ENCODE measurements at regions not wholly inside any gene's neighbourhood (a gene's known extent, or its start where the extent isn't known, plus 50 kb on each side); places are given as distances from the start of the nearest gene placed in this dataset.

GRCh38 chr20:11394145-11394833, 523.4 kb upstream of the BTBD3 start:
- no peak overlapping the region for H3K4me3 ChIP-seq (ENCODE audit: low read length in 3 of 3)
- no peaks in the 10 kb centered on the region for H3K9me3 ChIP-seq (ENCODE audit: control insufficient read depth in 3 of 3, low read length in 3 of 3)
- no peaks in the 10 kb centered on the region for H3K27me3 ChIP-seq (ENCODE audit: control insufficient read depth in 3 of 3, insufficient read depth in 3 of 3, low read length in 3 of 3)
- no peaks in the 10 kb centered on the region for H3K36me3 ChIP-seq (ENCODE audit: control insufficient read depth in 3 of 3, insufficient read depth in 3 of 3, low read length in 3 of 3)
- no peak overlapping the region for H3K27ac ChIP-seq (ENCODE audit: low read depth, low read length)
- H3K4me1 ChIP-seq (ENCODE audit: control insufficient read depth in 3 of 3, insufficient read depth in 3 of 3, low read length in 3 of 3): no peaks in the 10 kb centered on the region
- H3K9ac ChIP-seq (ENCODE audit: low read depth in 1 of 3, low read length in 3 of 3): no peak overlapping the region

GRCh38 chr20:11395581-11395980, 522.1 kb upstream of the BTBD3 start:
- Histone ChIP-seq H3K27ac (ENCODE audit: low read depth, low read length) (no peak overlapping the region), H3K27me3 (ENCODE audit: control insufficient read depth in 3 of 3, insufficient read depth in 3 of 3, low read length in 3 of 3) (no peaks in the 10 kb centered on the region), H3K9me3 (ENCODE audit: control insufficient read depth in 3 of 3, low read length in 3 of 3) (no peaks in the 10 kb centered on the region), H3K4me1 (ENCODE audit: control insufficient read depth in 3 of 3, insufficient read depth in 3 of 3, low read length in 3 of 3) (no peaks in the 10 kb centered on the region), H3K4me3 (ENCODE audit: low read length in 3 of 3) (no peak overlapping the region), H3K36me3 (ENCODE audit: control insufficient read depth in 3 of 3, insufficient read depth in 3 of 3, low read length in 3 of 3) (no peaks in the 10 kb centered on the region), H3K9ac (ENCODE audit: low read depth in 1 of 3, low read length in 3 of 3) (no peak overlapping the region)

- no peak overlapping the region for H3K27ac ChIP-seq (ENCODE audit: low read depth, low read length)
- peaks cover 0 to 2% (median 0%) of the 10 kb centered on the region in 3 donors for H3K4me1 ChIP-seq (ENCODE audit: control insufficient read depth in 3 of 3, insufficient read depth in 3 of 3, low read length in 3 of 3)
- H3K27me3 ChIP-seq (ENCODE audit: control insufficient read depth in 3 of 3, insufficient read depth in 3 of 3, low read length in 3 of 3): no peaks in the 10 kb centered on the region
- no peaks in the 10 kb centered on the region for H3K36me3 ChIP-seq (ENCODE audit: control insufficient read depth in 3 of 3, insufficient read depth in 3 of 3, low read length in 3 of 3)
- H3K9me3 ChIP-seq (ENCODE audit: control insufficient read depth in 3 of 3, low read length in 3 of 3): no peaks in the 10 kb centered on the region
- no peak overlapping the region for H3K9ac ChIP-seq (ENCODE audit: low read depth in 1 of 3, low read length in 3 of 3)
- no peak overlapping the region for H3K4me3 ChIP-seq (ENCODE audit: low read length in 3 of 3)
These were observed 515.7 kb upstream of the BTBD3 start for GRCh38 chr20:11401988-11402387.

GRCh38 chr20:11403711-11404110, 514.0 kb upstream of the BTBD3 start:
- H3K27me3 ChIP-seq (ENCODE audit: control insufficient read depth in 3 of 3, insufficient read depth in 3 of 3, low read length in 3 of 3): no peaks in the 10 kb centered on the region
- H3K36me3 ChIP-seq (ENCODE audit: control insufficient read depth in 3 of 3, insufficient read depth in 3 of 3, low read length in 3 of 3): no peaks in the 10 kb centered on the region
- no peaks in the 10 kb centered on the region for H3K9me3 ChIP-seq (ENCODE audit: control insufficient read depth in 3 of 3, low read length in 3 of 3)
- H3K27ac ChIP-seq (ENCODE audit: low read depth, low read length): no peak overlapping the region
- H3K4me3 ChIP-seq (ENCODE audit: low read length in 3 of 3): no peak overlapping the region
- peaks cover 0 to 2% (median 0%) of the 10 kb centered on the region in 3 donors for H3K4me1 ChIP-seq (ENCODE audit: control insufficient read depth in 3 of 3, insufficient read depth in 3 of 3, low read length in 3 of 3)
- H3K9ac ChIP-seq (ENCODE audit: low read depth in 1 of 3, low read length in 3 of 3): no peak overlapping the region

GRCh38 chr20:11406877-11407276, 510.8 kb upstream of the BTBD3 start:
- peaks cover 0 to 2% (median 0%) of the 10 kb centered on the region in 3 donors for H3K4me1 ChIP-seq (ENCODE audit: control insufficient read depth in 3 of 3, insufficient read depth in 3 of 3, low read length in 3 of 3)
- no peak overlapping the region for H3K4me3 ChIP-seq (ENCODE audit: low read length in 3 of 3)
- H3K9ac ChIP-seq (ENCODE audit: low read depth in 1 of 3, low read length in 3 of 3): no peak overlapping the region
- H3K36me3 ChIP-seq (ENCODE audit: control insufficient read depth in 3 of 3, insufficient read depth in 3 of 3, low read length in 3 of 3): no peaks in the 10 kb centered on the region
- H3K9me3 ChIP-seq (ENCODE audit: control insufficient read depth in 3 of 3, low read length in 3 of 3): no peaks in the 10 kb centered on the region
- no peak overlapping the region for H3K27ac ChIP-seq (ENCODE audit: low read depth, low read length)
- no peaks in the 10 kb centered on the region for H3K27me3 ChIP-seq (ENCODE audit: control insufficient read depth in 3 of 3, insufficient read depth in 3 of 3, low read length in 3 of 3)

GRCh38 chr20:11409561-11409960, 508.1 kb upstream of the BTBD3 start:
- H3K27me3 ChIP-seq (ENCODE audit: control insufficient read depth in 3 of 3, insufficient read depth in 3 of 3, low read length in 3 of 3): no peaks in the 10 kb centered on the region
- no peak overlapping the region for H3K27ac ChIP-seq (ENCODE audit: low read depth, low read length)
- H3K36me3 ChIP-seq (ENCODE audit: control insufficient read depth in 3 of 3, insufficient read depth in 3 of 3, low read length in 3 of 3): no peaks in the 10 kb centered on the region
- no peaks in the 10 kb centered on the region for H3K4me1 ChIP-seq (ENCODE audit: control insufficient read depth in 3 of 3, insufficient read depth in 3 of 3, low read length in 3 of 3)
- no peaks in the 10 kb centered on the region for H3K9me3 ChIP-seq (ENCODE audit: control insufficient read depth in 3 of 3, low read length in 3 of 3)
- no peak overlapping the region for H3K4me3 ChIP-seq (ENCODE audit: low read length in 3 of 3)
- no peak overlapping the region for H3K9ac ChIP-seq (ENCODE audit: low read depth in 1 of 3, low read length in 3 of 3)

GRCh38 chr20:11411765-11412164, 505.9 kb upstream of the BTBD3 start:
- H3K4me3 ChIP-seq (ENCODE audit: low read length in 3 of 3): no peak overlapping the region
- H3K27me3 ChIP-seq (ENCODE audit: control insufficient read depth in 3 of 3, insufficient read depth in 3 of 3, low read length in 3 of 3): no peaks in the 10 kb centered on the region
- no peak overlapping the region for H3K27ac ChIP-seq (ENCODE audit: low read depth, low read length)
- no peaks in the 10 kb centered on the region for H3K9me3 ChIP-seq (ENCODE audit: control insufficient read depth in 3 of 3, low read length in 3 of 3)
- H3K9ac ChIP-seq (ENCODE audit: low read depth in 1 of 3, low read length in 3 of 3): no peak overlapping the region
- no peaks in the 10 kb centered on the region for H3K36me3 ChIP-seq (ENCODE audit: control insufficient read depth in 3 of 3, insufficient read depth in 3 of 3, low read length in 3 of 3)
- H3K4me1 ChIP-seq (ENCODE audit: control insufficient read depth in 3 of 3, insufficient read depth in 3 of 3, low read length in 3 of 3): no peaks in the 10 kb centered on the region

- H3K27ac ChIP-seq (ENCODE audit: low read depth, low read length): no peak overlapping the region
- H3K27me3 ChIP-seq (ENCODE audit: control insufficient read depth in 3 of 3, insufficient read depth in 3 of 3, low read length in 3 of 3): no peaks in the 10 kb centered on the region
- H3K4me3 ChIP-seq (ENCODE audit: low read length in 3 of 3): no peak overlapping the region
- H3K4me1 ChIP-seq (ENCODE audit: control insufficient read depth in 3 of 3, insufficient read depth in 3 of 3, low read length in 3 of 3): peaks cover 0 to 6% (median 0%) of the 10 kb centered on the region in 3 donors
- no peaks in the 10 kb centered on the region for H3K36me3 ChIP-seq (ENCODE audit: control insufficient read depth in 3 of 3, insufficient read depth in 3 of 3, low read length in 3 of 3)
- no peaks in the 10 kb centered on the region for H3K9me3 ChIP-seq (ENCODE audit: control insufficient read depth in 3 of 3, low read length in 3 of 3)
- H3K9ac ChIP-seq (ENCODE audit: low read depth in 1 of 3, low read length in 3 of 3): no peak overlapping the region
These were observed 490.7 kb upstream of the BTBD3 start for GRCh38 chr20:11426948-11427347.

- Histone ChIP-seq H3K4me1 (ENCODE audit: control insufficient read depth in 3 of 3, insufficient read depth in 3 of 3, low read length in 3 of 3) (peaks cover 0 to 6% (median 0%) of the 10 kb centered on the region in 3 donors), H3K9me3 (ENCODE audit: control insufficient read depth in 3 of 3, low read length in 3 of 3) (no peaks in the 10 kb centered on the region), H3K9ac (ENCODE audit: low read depth in 1 of 3, low read length in 3 of 3) (no peak overlapping the region), H3K36me3 (ENCODE audit: control insufficient read depth in 3 of 3, insufficient read depth in 3 of 3, low read length in 3 of 3) (no peaks in the 10 kb centered on the region), H3K27ac (ENCODE audit: low read depth, low read length) (no peak overlapping the region), H3K4me3 (ENCODE audit: low read length in 3 of 3) (no peak overlapping the region), H3K27me3 (ENCODE audit: control insufficient read depth in 3 of 3, insufficient read depth in 3 of 3, low read length in 3 of 3) (no peaks in the 10 kb centered on the region)
These were observed 488.5 kb upstream of the BTBD3 start for GRCh38 chr20:11429168-11429567.

- no peaks in the 10 kb centered on the region for H3K27me3 ChIP-seq (ENCODE audit: control insufficient read depth in 3 of 3, insufficient read depth in 3 of 3, low read length in 3 of 3)
- H3K4me1 ChIP-seq (ENCODE audit: control insufficient read depth in 3 of 3, insufficient read depth in 3 of 3, low read length in 3 of 3): peaks cover 3 to 7% (median 6%) of the 10 kb centered on the region in 3 donors
- H3K9ac ChIP-seq (ENCODE audit: low read depth in 1 of 3, low read length in 3 of 3): no peak overlapping the region
- no peak overlapping the region for H3K27ac ChIP-seq (ENCODE audit: low read depth, low read length)
- H3K4me3 ChIP-seq (ENCODE audit: low read length in 3 of 3): no peak overlapping the region
- no peaks in the 10 kb centered on the region for H3K36me3 ChIP-seq (ENCODE audit: control insufficient read depth in 3 of 3, insufficient read depth in 3 of 3, low read length in 3 of 3)
- H3K9me3 ChIP-seq (ENCODE audit: control insufficient read depth in 3 of 3, low read length in 3 of 3): no peaks in the 10 kb centered on the region
These were observed 487.7 kb upstream of the BTBD3 start for GRCh38 chr20:11429889-11430519.

Data from skeletal muscle tissue (tissue), 3 donors.